MG63 (cell line): ENCODE measurements at regions not wholly inside any gene's neighbourhood (a gene's known extent, or its start where the extent isn't known, plus 50 kb on each side); places are given as distances from the start of the nearest gene placed in this dataset.

ENCODE experiments used
- DNase-seq: peaks from one replicate; pipeline ENCODE4 v3.0.0-alpha.2; 2020
- H3K27me3 ChIP-seq: fragments of 250-450 bp; sonication (Bioruptor Pico); 2 replicates; pipeline ENCODE4 v1.5.1; 2020; ENCODE audit warnings: mild to moderate bottlenecking, moderate library complexity
- H3K36me3 ChIP-seq: fragments of 250-450 bp; sonication (Bioruptor Pico); 2 replicates; pipeline ENCODE4 v1.5.1; 2020; ENCODE audit warnings: mild to moderate bottlenecking, moderate library complexity
- H3K4me3 ChIP-seq: fragments of 250-450 bp; sonication (Bioruptor Pico); 2 replicates; pipeline ENCODE4 v1.5.1; 2020; ENCODE audit warnings: mild to moderate bottlenecking, moderate library complexity
- H3K9me3 ChIP-seq: fragments of 250-450 bp; sonication (Bioruptor Pico); 2 replicates; pipeline ENCODE4 v1.5.1; 2020; ENCODE audit warnings: mild to moderate bottlenecking, moderate library complexity

- Histone ChIP-seq H3K4me3 (no peak overlapping the region), H3K9me3 (no peaks in the 10 kb centered on the region), H3K27me3 (no peaks in the 10 kb centered on the region), H3K36me3 (no peaks in the 10 kb centered on the region)
- no peak for DNase-seq
These were observed 216.1 kb upstream of the SETBP1 start for GRCh38 chr18:44464398-44465180.

GRCh38 chr18:44465381-44465841 lies 215.3 kb upstream of the SETBP1 start:
- H3K9me3 ChIP-seq: no peaks in the 10 kb centered on the region
- H3K4me3 ChIP-seq: no peak overlapping the region
- DNase-seq: peak; percentile 51
- H3K27me3 ChIP-seq: no peaks in the 10 kb centered on the region
- H3K36me3 ChIP-seq: no peaks in the 10 kb centered on the region

GRCh38 chr18:44466997-44467396 lies 213.7 kb upstream of the SETBP1 start:
- no peaks in the 10 kb centered on the region for H3K36me3 ChIP-seq
- H3K4me3 ChIP-seq: no peak overlapping the region
- DNase-seq: no peak
- H3K9me3 ChIP-seq: no peaks in the 10 kb centered on the region
- no peaks in the 10 kb centered on the region for H3K27me3 ChIP-seq

- H3K36me3 ChIP-seq: no peaks in the 10 kb centered on the region
- DNase-seq: no peak
- H3K27me3 ChIP-seq: no peaks in the 10 kb centered on the region
- H3K9me3 ChIP-seq: no peaks in the 10 kb centered on the region
- no peak overlapping the region for H3K4me3 ChIP-seq
These were observed 213.0 kb upstream of the SETBP1 start for GRCh38 chr18:44467718-44468117.

- no peaks in the 10 kb centered on the region for H3K27me3 ChIP-seq
- H3K9me3 ChIP-seq: no peaks in the 10 kb centered on the region
- no peak for DNase-seq
- H3K4me3 ChIP-seq: no peak overlapping the region
- no peaks in the 10 kb centered on the region for H3K36me3 ChIP-seq
These were observed 207.2 kb upstream of the SETBP1 start for GRCh38 chr18:44473394-44474066.

GRCh38 chr18:44474067-44474411 lies 206.6 kb upstream of the SETBP1 start:
- no peak overlapping the region for H3K4me3 ChIP-seq
- DNase-seq: no peak

GRCh38 chr18:44474591-44474990 lies 206.1 kb upstream of the SETBP1 start:
- Histone ChIP-seq H3K27me3 (no peaks in the 10 kb centered on the region), H3K4me3 (no peak overlapping the region), H3K9me3 (no peaks in the 10 kb centered on the region), H3K36me3 (no peaks in the 10 kb centered on the region)
- DNase-seq: no peak

More at GRCh38 chr18:44474067-44474411, 206.6 kb upstream of the SETBP1 start:
- no peaks in the 10 kb centered on the region for H3K9me3 ChIP-seq
- H3K36me3 ChIP-seq: no peaks in the 10 kb centered on the region
- H3K27me3 ChIP-seq: no peaks in the 10 kb centered on the region

GRCh38 chr18:44482761-44483160 lies 197.9 kb upstream of the SETBP1 start:
- H3K4me3 ChIP-seq: no peak overlapping the region
- H3K27me3 ChIP-seq: no peaks in the 10 kb centered on the region
- DNase-seq: no peak
- H3K9me3 ChIP-seq: no peaks in the 10 kb centered on the region
- no peaks in the 10 kb centered on the region for H3K36me3 ChIP-seq

GRCh38 chr18:44495151-44495550 lies 185.5 kb upstream of the SETBP1 start:
- no peaks in the 10 kb centered on the region for H3K9me3 ChIP-seq
- H3K36me3 ChIP-seq: no peaks in the 10 kb centered on the region
- H3K27me3 ChIP-seq: no peaks in the 10 kb centered on the region
- H3K4me3 ChIP-seq: no peak overlapping the region
- no peak for DNase-seq

GRCh38 chr18:44497311-44497710 lies 183.4 kb upstream of the SETBP1 start:
- Histone ChIP-seq H3K27me3 (no peaks in the 10 kb centered on the region), H3K4me3 (no peak overlapping the region), H3K9me3 (no peaks in the 10 kb centered on the region), H3K36me3 (no peaks in the 10 kb centered on the region)
- DNase-seq: no peak

GRCh38 chr18:44497757-44498490 lies 182.8 kb upstream of the SETBP1 start:
- H3K36me3 ChIP-seq: no peaks in the 10 kb centered on the region
- no peak for DNase-seq
- no peak overlapping the region for H3K4me3 ChIP-seq
- no peaks in the 10 kb centered on the region for H3K9me3 ChIP-seq
- H3K27me3 ChIP-seq: no peaks in the 10 kb centered on the region

- no peaks in the 10 kb centered on the region for H3K9me3 ChIP-seq
- H3K36me3 ChIP-seq: no peaks in the 10 kb centered on the region
- H3K4me3 ChIP-seq: no peak overlapping the region
- no peaks in the 10 kb centered on the region for H3K27me3 ChIP-seq
- DNase-seq: no peak
These were observed 179.7 kb upstream of the SETBP1 start for GRCh38 chr18:44500808-44501610.

- DNase-seq: no peak
- Histone ChIP-seq H3K27me3 (no peaks in the 10 kb centered on the region), H3K36me3 (no peaks in the 10 kb centered on the region), H3K9me3 (no peaks in the 10 kb centered on the region), H3K4me3 (no peak overlapping the region)
These were observed 178.5 kb upstream of the SETBP1 start for GRCh38 chr18:44502221-44502620.

GRCh38 chr18:44502790-44503189 lies 177.9 kb upstream of the SETBP1 start:
- Histone ChIP-seq H3K36me3 (no peaks in the 10 kb centered on the region), H3K9me3 (no peaks in the 10 kb centered on the region), H3K27me3 (no peaks in the 10 kb centered on the region), H3K4me3 (no peak overlapping the region)
- no peak for DNase-seq

GRCh38 chr18:44503854-44504253 lies 176.8 kb upstream of the SETBP1 start:
- no peak overlapping the region for H3K4me3 ChIP-seq
- no peak for DNase-seq
- H3K27me3 ChIP-seq: no peaks in the 10 kb centered on the region; the same call in 1 of the 2 replicates
- H3K36me3 ChIP-seq: no peaks in the 10 kb centered on the region
- no peaks in the 10 kb centered on the region for H3K9me3 ChIP-seq

GRCh38 chr18:44507729-44508325 lies 172.9 kb upstream of the SETBP1 start:
- Histone ChIP-seq H3K27me3 (no peaks in the 10 kb centered on the region; the same call in 1 of the 2 replicates), H3K36me3 (no peaks in the 10 kb centered on the region), H3K4me3 (no peak overlapping the region), H3K9me3 (no peaks in the 10 kb centered on the region)
- no peak for DNase-seq
